ENCODE measurements at regions not wholly inside any gene's neighbourhood (a gene's known extent, or its start where the extent isn't known, plus 50 kb on each side); places are given as distances from the start of the nearest gene placed in this dataset.

GRCh38 chr6:63475707-63476106, 96.6 kb upstream of the LOC128125822 start:
- TF ChIP-seq NFE2L2 (conservative IDR thresholded peaks at IDR 0.05; ENCODE audit: low read length) (no peak), MAX (IDR thresholded peaks at IDR 0.05) (no peak), MAFK (IDR thresholded peaks at IDR 0.05; ENCODE audit: partially characterized antibody) (no peak), CTCF (IDR thresholded peaks at IDR 0.05) (no peak), RFX5 (IDR thresholded peaks at IDR 0.05) (no peak)

Data from A549 (cell line).